HCT116 (cell line): ENCODE measurements at regions not wholly inside any gene's neighbourhood (a gene's known extent, or its start where the extent isn't known, plus 50 kb on each side); places are given as distances from the start of the nearest gene placed in this dataset.

Experiments used
- ATAC-seq: fragments of 200-7000 bp; cut with Tn5 transposase; 2 replicates; pipeline ENCODE4 v1.9.1; 2020; ENCODE audit warnings: mild to moderate bottlenecking, moderate library complexity
- BruUV-seq: library from RNA; stranded (reverse); fragments of 400-500 nt; replicated peaks from 2 replicates; lab custom pipeline; 2021; lab: Mats Ljungman, UMichigan
- CTCF ChIA-PET: fragments of 300-600 bp; sonication (Branson Sonifier 250); formaldehyde crosslinking; loops from one replicate; lab custom pipeline; 2021; ENCODE audit warnings: antibody characterized with exemption; lab: Charles Lee
- POLR2A ChIA-PET: fragments of 300-600, 350-600 bp; sonication (Branson Sonifier 250); formaldehyde crosslinking; loops from one replicate; lab custom pipeline; 2021; ENCODE audit warnings: antibody characterized with exemption; lab: Charles Lee
- RAD21 ChIA-PET, 2 experiments: fragments of 300-600 bp; sonication (Branson Sonifier 250); formaldehyde crosslinking; loops; one replicate each; lab custom pipeline; 2023; ENCODE audit warnings: low total read pairs in 2 of 2; ENCODE audit not compliant: uncharacterized antibody in 2 of 2, unreplicated experiment in 2 of 2, low non-redundant PET in 1 of 2; lab: Charles Lee
- DNase-seq: peaks from one replicate; pipeline ENCODE4 v3.0.0-alpha.2; 2010; ENCODE audit warnings: low read depth, low spot score
- H2AFZ ChIP-seq: fragments of 200-600 bp; shearing (Covaris generic), sonication (generic); 2 replicates; pipeline ENCODE4 v1.6.1; 2017; ENCODE audit warnings: low read depth, mixed run types, mixed read lengths, antibody characterized with exemption, low read length; ENCODE audit not compliant: poor library complexity, severe bottlenecking
- H3K27ac ChIP-seq: 2 replicates; pipeline ENCODE4 v1.5.1; 2012; ENCODE audit warnings: low read depth, low read length
- H3K27me3 ChIP-seq: fragments of 200-600 bp; sonication (generic); 2 replicates; pipeline ENCODE4 v1.6.1; 2016; ENCODE audit warnings: mixed run types, low read length, mixed read lengths; ENCODE audit not compliant: insufficient read depth
- H3K36me3 ChIP-seq, 2 experiments: fragments of 200-500 bp in 1 of 2; fragments of 200-600 bp in 1 of 2; sonication (Bioruptor generic) in 1 of 2; sonication (generic) in 1 of 2; 2 replicates each; pipeline versions ENCODE4 v1.5.1 to v1.6.1; 2014 to 2016; ENCODE audit warnings: low read length in 2 of 2, inconsistent platforms in 1 of 2, mixed read lengths in 1 of 2, mixed run types in 1 of 2; ENCODE audit not compliant: insufficient read depth in 2 of 2, control insufficient read depth in 1 of 2
- H3K4me1 ChIP-seq, 2 experiments: fragments of 200-600 bp in 1 of 2; sonication (generic) in 1 of 2; 2 replicates each; pipeline versions ENCODE4 v1.5.1 to v1.6.1; 2012 to 2017; ENCODE audit warnings: low read length in 2 of 2, inconsistent platforms in 1 of 2, mild to moderate bottlenecking in 1 of 2, mixed read lengths in 1 of 2, mixed run types in 1 of 2, moderate library complexity in 1 of 2; ENCODE audit not compliant: insufficient read depth in 2 of 2, control insufficient read depth in 1 of 2
- H3K4me2 ChIP-seq: fragments of 200-600 bp; sonication (generic); 2 replicates; pipeline ENCODE4 v1.6.1; 2017; ENCODE audit warnings: mixed run types, low read length, mixed read lengths
- H3K4me3 ChIP-seq, 2 experiments: fragments of 200-600 bp in 1 of 2; sonication (generic) in 1 of 2; replicated peaks in 1 of 2; 2 replicates each; pipeline ENCODE4 v1.5.1; 2011 to 2016; ENCODE audit warnings: low read length in 2 of 2, control low read depth in 1 of 2, low read depth in 1 of 2, mild to moderate bottlenecking in 1 of 2, mixed read lengths in 1 of 2, mixed run types in 1 of 2
- H3K79me2 ChIP-seq: fragments of 200-600 bp; sonication (generic); 2 replicates; pipeline ENCODE4 v1.6.1; 2017; ENCODE audit warnings: mild to moderate bottlenecking, mixed run types, low read length, moderate library complexity, mixed read lengths; ENCODE audit not compliant: insufficient read depth
- H3K9ac ChIP-seq: fragments of 200-600 bp; sonication (generic); 2 replicates; pipeline ENCODE4 v1.6.1; 2016; ENCODE audit warnings: low read length, mixed read lengths
- H3K9me2 ChIP-seq: fragments of 200-600 bp; sonication (generic), shearing (Covaris generic); 2 replicates; pipeline ENCODE4 v1.6.1; 2017; ENCODE audit warnings: mixed run types, mild to moderate bottlenecking, moderate library complexity; ENCODE audit not compliant: insufficient read depth
- H3K9me3 ChIP-seq, 2 experiments: fragments of 200-500 bp in 1 of 2; fragments of 200-600 bp in 1 of 2; sonication (Bioruptor generic) in 1 of 2; sonication (generic) in 1 of 2; 2 replicates each; pipeline ENCODE4 v1.6.1; 2014 to 2017; ENCODE audit warnings: low read length in 2 of 2, mixed read lengths in 2 of 2, inconsistent platforms in 1 of 2, low read depth in 1 of 2, mild to moderate bottlenecking in 1 of 2, mixed run types in 1 of 2, moderate library complexity in 1 of 2; ENCODE audit not compliant: control insufficient read depth in 1 of 2, insufficient read depth in 1 of 2
- H4K20me1 ChIP-seq: fragments of 200-600 bp; sonication (generic), shearing (Covaris generic); 2 replicates; pipeline ENCODE4 v1.6.1; 2017; ENCODE audit warnings: mixed run types, mild to moderate bottlenecking, moderate library complexity; ENCODE audit not compliant: insufficient read depth
- CBX3 ChIP-seq: IDR thresholded peaks from 2 replicates; pipeline ENCODE4 v1.6.1; 2012; ENCODE audit warnings: low read depth
- EZH2 ChIP-seq: fragments of 200-600 bp; sonication (generic); IDR thresholded peaks from 2 replicates; pipeline ENCODE4 v1.6.1; 2017; ENCODE audit warnings: antibody characterized with exemption, mixed run types
- SIN3A ChIP-seq: IDR thresholded peaks from 2 replicates; pipeline ENCODE4 v1.6.1; 2012; ENCODE audit warnings: low read depth
- intact Hi-C: fragments of 100-400 bp; cut with micrococcal nuclease; formaldehyde crosslinking; loops from 2 replicates; pipeline ENCODE4 v1.10.0; 2022
- TF ChIP-seq, protein P1 (sequence below), 3 experiments: fragments of 200-600 bp in 1 of 3; sonication (generic) in 1 of 3; IDR thresholded peaks in 2 of 3; conservative IDR thresholded peaks in 1 of 3; 2 replicates each; pipeline ENCODE4 v1.5.1; 2012 to 2017; ENCODE audit warnings: low read depth in 2 of 3, low read length in 2 of 3, antibody characterized with exemption in 1 of 3, borderline replicate concordance in 1 of 3, control low read depth in 1 of 3, mild to moderate bottlenecking in 1 of 3, mixed read lengths in 1 of 3, mixed run types in 1 of 3, moderate library complexity in 1 of 3; ENCODE audit not compliant: insufficient read depth in 1 of 3
- TF ChIP-seq, protein P2 (sequence below): IDR thresholded peaks from 2 replicates; pipeline ENCODE4 v1.6.1; 2012; ENCODE audit warnings: low read depth
- TF ChIP-seq, protein P3 (sequence below): IDR thresholded peaks from 2 replicates; pipeline ENCODE4 v1.6.1; 2012

DNA sequence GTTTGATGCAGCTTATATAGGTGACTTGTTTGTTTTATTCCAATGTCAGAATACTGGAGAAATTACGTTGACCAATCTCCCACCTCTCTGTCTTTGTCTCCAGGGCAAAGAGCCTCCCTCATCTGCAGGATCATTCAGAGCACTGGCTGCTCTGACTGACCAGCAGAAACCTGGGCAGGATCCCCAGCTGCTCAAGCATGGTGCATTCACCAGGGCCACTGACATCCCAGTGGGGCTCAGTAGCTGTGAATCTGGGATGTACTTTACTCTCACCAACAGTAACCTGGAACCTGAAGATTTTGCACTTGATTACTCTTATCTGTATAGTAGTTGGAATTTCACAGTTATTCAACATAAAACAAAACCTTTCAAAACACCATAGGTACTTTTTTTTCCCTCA, 235.9 kb downstream of the ANKRD36 start:
- TF ChIP-seq EZH2 (no peak), CBX3 (no peak), SIN3A (no peak)
- TF ChIP-seq, protein P1, sequence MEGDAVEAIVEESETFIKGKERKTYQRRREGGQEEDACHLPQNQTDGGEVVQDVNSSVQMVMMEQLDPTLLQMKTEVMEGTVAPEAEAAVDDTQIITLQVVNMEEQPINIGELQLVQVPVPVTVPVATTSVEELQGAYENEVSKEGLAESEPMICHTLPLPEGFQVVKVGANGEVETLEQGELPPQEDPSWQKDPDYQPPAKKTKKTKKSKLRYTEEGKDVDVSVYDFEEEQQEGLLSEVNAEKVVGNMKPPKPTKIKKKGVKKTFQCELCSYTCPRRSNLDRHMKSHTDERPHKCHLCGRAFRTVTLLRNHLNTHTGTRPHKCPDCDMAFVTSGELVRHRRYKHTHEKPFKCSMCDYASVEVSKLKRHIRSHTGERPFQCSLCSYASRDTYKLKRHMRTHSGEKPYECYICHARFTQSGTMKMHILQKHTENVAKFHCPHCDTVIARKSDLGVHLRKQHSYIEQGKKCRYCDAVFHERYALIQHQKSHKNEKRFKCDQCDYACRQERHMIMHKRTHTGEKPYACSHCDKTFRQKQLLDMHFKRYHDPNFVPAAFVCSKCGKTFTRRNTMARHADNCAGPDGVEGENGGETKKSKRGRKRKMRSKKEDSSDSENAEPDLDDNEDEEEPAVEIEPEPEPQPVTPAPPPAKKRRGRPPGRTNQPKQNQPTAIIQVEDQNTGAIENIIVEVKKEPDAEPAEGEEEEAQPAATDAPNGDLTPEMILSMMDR (IDR thresholded peaks at IDR 0.05 in 2 of 3, conservative IDR thresholded peaks at IDR 0.05 in 1 of 3; ENCODE audit: borderline replicate concordance in 1 of 3, insufficient read depth in 1 of 3, low read depth in 2 of 3, low read length in 2 of 3): no peak
- TF ChIP-seq, protein P2, sequence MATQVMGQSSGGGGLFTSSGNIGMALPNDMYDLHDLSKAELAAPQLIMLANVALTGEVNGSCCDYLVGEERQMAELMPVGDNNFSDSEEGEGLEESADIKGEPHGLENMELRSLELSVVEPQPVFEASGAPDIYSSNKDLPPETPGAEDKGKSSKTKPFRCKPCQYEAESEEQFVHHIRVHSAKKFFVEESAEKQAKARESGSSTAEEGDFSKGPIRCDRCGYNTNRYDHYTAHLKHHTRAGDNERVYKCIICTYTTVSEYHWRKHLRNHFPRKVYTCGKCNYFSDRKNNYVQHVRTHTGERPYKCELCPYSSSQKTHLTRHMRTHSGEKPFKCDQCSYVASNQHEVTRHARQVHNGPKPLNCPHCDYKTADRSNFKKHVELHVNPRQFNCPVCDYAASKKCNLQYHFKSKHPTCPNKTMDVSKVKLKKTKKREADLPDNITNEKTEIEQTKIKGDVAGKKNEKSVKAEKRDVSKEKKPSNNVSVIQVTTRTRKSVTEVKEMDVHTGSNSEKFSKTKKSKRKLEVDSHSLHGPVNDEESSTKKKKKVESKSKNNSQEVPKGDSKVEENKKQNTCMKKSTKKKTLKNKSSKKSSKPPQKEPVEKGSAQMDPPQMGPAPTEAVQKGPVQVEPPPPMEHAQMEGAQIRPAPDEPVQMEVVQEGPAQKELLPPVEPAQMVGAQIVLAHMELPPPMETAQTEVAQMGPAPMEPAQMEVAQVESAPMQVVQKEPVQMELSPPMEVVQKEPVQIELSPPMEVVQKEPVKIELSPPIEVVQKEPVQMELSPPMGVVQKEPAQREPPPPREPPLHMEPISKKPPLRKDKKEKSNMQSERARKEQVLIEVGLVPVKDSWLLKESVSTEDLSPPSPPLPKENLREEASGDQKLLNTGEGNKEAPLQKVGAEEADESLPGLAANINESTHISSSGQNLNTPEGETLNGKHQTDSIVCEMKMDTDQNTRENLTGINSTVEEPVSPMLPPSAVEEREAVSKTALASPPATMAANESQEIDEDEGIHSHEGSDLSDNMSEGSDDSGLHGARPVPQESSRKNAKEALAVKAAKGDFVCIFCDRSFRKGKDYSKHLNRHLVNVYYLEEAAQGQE: no peak
- TF ChIP-seq, protein P3, sequence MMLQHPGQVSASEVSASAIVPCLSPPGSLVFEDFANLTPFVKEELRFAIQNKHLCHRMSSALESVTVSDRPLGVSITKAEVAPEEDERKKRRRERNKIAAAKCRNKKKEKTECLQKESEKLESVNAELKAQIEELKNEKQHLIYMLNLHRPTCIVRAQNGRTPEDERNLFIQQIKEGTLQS: no peak
- ChIA-PET RAD21 (no interaction called here), POLR2A (no interaction called here), CTCF (no interaction called here)
- ATAC-seq (no peak), DNase-seq (no peak)
- H3K9me2 ChIP-seq: no peaks in the 10 kb centered on the region
- no peak overlapping the region for H2AFZ ChIP-seq
- no peak overlapping the region for H3K27ac ChIP-seq
- no peak overlapping the region for H3K4me2 ChIP-seq
- no peaks in the 10 kb centered on the region for H3K36me3 ChIP-seq
- peaks cover 33% of the 10 kb centered on the region for H3K27me3 ChIP-seq
- no peaks in the 10 kb centered on the region for H3K79me2 ChIP-seq
- H4K20me1 ChIP-seq: no peaks in the 10 kb centered on the region
- intact Hi-C loops: no loop called here
- no peak overlapping the region for H3K9ac ChIP-seq
- no peaks in the 10 kb centered on the region for H3K9me3 ChIP-seq
- no peak overlapping the region for H3K4me3 ChIP-seq
- no TSS peak for BruUV-seq
- H3K4me1 ChIP-seq: no peaks in the 10 kb centered on the region
